HG03135 (cell line): ENCODE measurements at regions not wholly inside any gene's neighbourhood (a gene's known extent, or its start where the extent isn't known, plus 50 kb on each side); places are given as distances from the start of the nearest gene placed in this dataset.
"Not testable (repeated sequence)": the region's sequence is repeated elsewhere in the genome, so short reads cannot be mapped to it uniquely, and the experiment has no call there.

ENCODE experiments used
- ATAC-seq: cut with Tn5 transposase; IDR thresholded peaks from one replicate; pipeline ENCODE4 v1.9.1; 2021; ENCODE audit warnings: mild to moderate bottlenecking, moderate library complexity; ENCODE audit not compliant: unreplicated experiment

GRCh38 chr15:100733101-100733842, 130.9 kb downstream of the ASB7 start:
- ATAC-seq, result no peak

- ATAC-seq, result not testable (repeated sequence)
Measured at GRCh38 chr15:100733843-100734185, 131.4 kb downstream of the ASB7 start.

DNA sequence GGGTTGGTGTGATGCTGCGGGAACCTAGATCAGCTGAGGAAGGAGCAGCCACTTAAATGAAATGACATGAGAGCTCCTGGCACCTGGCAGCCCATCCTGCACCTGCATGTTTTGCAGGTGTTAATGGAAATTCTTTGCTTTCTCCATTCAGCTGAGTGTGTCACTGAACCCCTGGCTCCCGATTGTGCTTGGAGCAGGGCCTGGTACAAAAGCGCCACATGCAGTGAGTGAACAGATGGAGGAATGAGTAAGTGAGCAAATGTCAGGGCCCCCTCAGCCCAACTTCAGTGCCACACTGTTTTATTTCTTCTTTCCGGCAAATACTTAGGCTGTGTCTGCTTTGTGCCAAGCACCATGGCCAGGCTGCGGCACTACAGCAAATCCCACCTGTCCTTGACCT, 132.2 kb downstream of the ASB7 start:
- no peak for ATAC-seq

DNA sequence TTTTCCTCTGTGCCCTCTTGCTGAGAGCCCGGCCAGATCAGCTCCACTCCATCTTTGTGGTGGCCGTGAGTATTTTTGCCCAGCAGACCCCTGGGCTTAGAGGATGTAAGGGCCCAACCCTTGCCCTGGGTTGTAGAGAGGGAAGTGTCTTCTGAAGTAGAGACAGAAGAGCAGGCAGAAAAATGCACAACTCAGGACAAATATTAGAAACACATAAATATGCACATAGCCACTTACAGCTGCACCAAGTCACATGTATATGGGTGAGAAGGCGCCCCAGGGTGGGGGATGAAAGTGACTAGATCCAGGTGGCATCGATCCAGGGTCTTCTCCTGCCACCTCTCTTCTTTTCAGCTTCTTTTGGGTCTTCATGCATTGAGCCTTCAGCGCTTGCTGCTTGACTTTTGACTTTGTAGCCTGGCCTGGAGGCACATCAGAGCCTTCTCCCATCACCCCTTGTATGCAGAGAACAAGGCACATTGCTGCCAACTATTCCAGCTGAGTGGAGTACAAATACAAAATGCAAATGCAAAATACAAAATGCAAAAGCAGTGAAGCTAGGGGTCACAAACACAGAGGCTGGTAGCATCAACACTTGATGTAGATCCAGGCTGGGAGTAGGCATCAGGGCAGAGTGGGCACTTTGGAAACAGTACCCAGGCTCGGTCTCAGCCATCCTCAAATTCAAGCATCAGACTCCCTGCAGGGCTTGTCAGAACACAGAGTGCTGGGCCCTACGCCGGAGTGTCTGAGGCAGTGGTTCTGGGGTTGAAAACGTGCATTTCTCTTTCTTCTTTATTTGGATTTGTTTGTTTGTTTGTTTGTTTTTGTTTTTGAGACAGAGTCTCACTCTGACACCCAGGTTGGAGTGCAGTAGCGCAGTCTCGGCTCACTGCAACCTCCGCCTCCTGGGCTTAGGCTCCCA, 133.0 kb downstream of the ASB7 start:
- no peak for ATAC-seq

DNA sequence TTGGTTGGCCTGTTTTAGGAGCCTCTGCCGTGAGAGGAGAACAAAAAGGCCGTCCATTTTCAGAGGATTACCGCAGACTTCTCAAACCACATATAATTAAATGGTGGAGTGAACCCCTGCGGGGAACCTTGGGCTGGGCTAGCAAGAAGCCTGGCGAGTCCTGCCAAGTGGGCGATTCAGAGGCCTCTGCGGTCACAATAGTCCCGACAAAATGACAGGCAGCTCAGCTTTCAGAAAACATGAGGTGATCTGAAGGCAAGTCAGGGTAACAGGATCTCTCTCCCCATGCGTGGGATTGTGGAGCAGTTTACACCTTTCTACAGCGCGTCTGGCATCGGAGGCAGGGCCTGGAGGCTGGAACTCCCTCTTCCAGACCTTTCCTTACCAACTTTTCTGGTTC, 134.8 kb downstream of the ASB7 start:
- no peak for ATAC-seq

DNA sequence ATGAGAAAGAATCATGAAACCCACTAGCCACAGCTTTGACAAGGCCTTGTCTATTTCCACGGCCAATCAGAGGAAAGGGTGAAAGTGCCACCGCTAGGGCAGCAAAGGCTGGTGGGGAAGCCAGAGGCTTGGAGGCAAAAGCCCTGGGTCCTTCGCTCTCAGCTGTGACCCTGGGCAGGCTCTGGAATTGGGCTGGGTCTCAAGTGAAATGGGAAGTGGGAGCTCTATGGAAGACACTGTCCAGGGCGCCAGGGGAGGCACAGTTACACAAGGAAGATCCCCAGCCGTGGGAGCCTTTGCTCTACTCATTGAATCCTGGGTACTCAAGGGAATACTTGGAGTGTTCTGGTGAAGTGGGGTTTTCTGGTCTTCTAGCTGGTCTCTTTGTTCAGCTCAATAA, 136.2 kb downstream of the ASB7 start:
- no peak for ATAC-seq

GRCh38 chr15:100740138-100740537, 137.7 kb downstream of the ASB7 start:
- no peak for ATAC-seq

GRCh38 chr15:100751585-100751984, 128.0 kb upstream of the ALDH1A3 start:
- ATAC-seq, result no peak

GRCh38 chr15:100753503-100753902, 126.1 kb upstream of the ALDH1A3 start:
- ATAC-seq, result no peak

- ATAC-seq, result no peak
Measured at GRCh38 chr15:100757661-100758060, 122.0 kb upstream of the ALDH1A3 start.

GRCh38 chr15:100758555-100758954, 121.1 kb upstream of the ALDH1A3 start:
- ATAC-seq, result no peak

DNA sequence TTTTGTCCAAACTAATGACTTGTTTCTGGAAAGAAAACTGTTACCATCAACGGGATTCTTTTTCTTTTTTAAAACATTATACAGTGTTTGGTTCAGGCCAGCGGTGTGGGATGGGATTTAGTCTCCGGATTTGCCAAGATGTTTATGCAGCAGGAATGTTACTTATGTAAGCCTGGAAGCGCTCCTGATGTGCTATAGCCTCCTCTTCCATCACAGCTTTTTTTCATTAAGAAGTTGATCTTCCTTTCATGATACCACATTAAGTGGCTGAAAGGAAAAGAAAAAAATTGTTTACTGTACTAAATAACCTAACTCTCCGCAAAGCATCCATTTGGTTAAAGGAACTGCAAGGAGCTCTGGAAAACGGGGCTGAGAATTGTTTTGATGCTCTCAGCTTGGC, 120.5 kb upstream of the ALDH1A3 start:
- ATAC-seq, result no peak

DNA sequence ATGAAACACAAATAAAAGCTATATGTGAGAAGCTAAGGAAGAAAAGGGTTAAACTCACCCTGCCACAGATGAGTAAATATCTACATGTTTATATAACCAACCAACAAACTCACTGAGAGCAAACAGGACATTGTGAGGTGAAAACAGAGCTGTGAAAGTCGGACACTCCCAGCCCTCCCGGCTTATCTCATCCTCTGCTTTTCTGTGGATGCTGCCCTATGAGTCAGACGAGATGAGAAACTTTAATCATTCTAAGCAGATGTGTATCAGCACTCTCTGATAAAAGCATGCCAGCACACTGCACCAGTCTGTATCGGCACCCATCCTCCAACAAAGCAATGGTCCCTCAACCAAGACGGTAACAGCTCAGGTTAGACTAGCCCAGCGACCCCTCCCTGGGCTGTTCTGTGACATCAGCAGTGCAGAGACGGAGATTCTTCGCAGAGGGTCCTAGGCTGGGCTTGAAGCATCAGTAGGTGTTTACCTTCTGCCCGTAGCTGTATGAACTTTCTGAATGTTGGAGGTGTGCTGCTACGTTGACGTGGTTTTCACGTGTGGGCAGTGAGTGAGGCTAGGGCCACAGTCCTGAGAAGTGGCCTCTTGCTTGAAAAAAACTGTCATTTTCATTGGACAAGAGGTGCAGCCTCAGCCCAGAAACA, 119.8 kb upstream of the ALDH1A3 start:
- ATAC-seq, result no peak

DNA sequence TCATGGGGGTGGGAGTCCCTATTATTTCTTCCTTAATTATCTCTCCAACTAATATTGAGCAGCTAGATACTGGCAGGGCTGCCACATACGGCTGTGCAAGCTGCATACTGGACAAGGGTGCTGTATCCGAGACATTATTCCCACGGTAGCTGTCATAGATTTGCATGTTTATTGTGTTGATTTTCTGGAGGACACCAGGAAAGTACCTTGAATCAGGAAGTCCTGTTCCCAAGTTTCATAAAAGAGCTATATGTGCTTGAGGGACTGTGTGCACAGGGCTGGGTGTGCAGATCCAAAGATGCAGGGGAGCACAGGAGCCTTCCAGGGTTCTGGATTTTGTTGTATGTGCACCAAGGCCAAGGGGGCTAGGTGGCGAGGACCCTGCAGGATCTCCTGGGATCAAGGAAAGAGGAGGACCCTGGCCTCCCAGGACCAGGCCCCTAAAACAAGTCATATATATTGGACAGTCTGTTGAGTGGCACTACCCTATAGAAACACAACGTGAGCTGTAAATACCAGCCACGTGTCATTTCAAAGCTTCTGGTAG, 119.2 kb upstream of the ALDH1A3 start:
- no peak for ATAC-seq

DNA sequence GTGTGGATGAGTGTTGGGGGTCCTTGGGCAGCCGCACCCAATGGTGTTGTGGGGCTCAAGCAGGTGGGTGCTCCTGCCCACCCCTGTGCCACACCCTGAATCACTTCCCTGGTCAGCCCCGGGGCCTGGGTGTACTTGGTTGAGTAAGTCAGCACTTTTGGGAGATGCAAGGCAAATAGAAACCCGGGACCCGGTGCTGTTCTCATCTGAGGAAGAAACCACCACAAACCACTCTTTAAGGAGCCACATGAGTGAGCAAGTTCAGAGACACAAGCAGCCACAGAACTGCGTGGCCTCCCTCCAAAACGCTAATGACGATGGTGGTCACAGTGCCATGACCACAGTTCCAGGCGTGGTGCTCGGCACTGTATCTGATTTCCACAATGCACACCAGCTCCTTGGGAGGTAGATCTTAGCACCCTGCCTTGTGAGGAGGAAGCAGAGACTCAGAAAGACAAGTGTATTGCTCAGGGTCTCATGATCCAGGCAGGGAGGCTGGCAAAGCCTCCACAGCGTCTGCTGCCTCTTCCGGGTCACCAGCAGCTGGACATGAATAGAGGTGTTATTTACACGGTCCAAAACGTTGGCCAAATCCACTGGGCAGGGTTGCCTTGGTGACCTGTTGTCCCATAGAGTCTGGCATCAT, 118.2 kb upstream of the ALDH1A3 start:
- no peak for ATAC-seq

DNA sequence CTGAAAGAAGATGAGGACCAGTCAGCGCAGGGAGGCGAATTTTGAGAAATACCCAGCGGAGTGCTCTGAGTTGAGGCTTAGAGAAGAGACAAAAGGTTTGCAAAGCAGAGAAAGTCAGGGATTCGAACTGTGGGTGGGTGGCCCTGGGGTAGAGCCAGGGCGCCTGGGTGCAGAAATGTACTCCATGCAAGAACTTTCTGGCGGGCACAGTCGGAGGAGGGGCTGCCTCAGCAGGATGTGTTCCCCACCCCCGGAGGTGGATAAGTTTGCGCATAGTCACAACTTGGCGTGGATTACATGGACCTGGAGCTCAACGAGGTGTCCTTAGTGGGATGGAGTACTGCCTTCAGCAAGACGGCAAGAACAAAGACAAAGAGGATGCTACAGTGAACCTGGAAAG, 117.3 kb upstream of the ALDH1A3 start:
- no peak for ATAC-seq

DNA sequence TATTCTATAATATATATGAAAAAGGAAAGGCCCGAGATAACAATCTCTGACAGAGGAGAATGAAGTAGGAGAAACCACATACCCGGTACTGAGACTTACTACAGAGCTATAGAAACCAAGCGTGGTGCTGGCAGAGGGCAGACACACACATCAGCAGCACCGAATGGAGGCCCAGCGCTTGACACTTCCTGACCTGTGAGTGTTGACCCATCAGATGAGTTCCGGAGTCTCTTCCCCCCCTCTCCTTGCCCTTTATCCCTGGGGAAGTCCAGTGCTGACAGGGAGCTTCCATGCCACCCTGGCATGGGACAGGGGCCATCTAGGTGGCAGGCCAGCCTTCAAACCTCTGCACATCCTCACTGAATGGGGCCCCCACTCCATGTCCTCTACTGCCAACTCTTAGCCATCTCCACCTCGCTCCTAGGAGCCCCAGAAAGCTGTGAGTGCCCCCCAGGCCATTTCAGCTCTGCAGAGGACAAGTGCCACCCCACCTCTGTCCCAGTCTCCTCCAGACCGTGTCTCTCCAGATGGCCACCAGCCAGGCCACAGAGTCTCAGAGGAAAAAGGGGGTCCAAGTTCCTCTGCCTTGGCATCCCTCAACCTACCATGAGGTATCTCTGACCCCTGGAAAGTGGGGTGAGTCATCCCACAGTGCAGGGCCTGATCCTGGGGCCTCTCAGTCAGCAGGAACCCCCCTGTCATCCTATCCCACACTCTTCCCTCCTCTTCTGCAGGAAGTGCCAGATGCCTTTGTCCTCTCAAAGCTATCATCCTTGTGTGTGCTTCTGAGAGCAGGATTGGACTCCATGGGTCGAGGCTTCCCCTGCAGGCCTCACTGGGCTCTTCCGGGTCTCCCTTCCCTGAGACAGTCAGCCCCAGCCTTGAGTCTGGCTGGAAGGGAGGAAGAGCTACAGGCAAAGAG, 116.5 kb upstream of the ALDH1A3 start:
- ATAC-seq, result no peak

DNA sequence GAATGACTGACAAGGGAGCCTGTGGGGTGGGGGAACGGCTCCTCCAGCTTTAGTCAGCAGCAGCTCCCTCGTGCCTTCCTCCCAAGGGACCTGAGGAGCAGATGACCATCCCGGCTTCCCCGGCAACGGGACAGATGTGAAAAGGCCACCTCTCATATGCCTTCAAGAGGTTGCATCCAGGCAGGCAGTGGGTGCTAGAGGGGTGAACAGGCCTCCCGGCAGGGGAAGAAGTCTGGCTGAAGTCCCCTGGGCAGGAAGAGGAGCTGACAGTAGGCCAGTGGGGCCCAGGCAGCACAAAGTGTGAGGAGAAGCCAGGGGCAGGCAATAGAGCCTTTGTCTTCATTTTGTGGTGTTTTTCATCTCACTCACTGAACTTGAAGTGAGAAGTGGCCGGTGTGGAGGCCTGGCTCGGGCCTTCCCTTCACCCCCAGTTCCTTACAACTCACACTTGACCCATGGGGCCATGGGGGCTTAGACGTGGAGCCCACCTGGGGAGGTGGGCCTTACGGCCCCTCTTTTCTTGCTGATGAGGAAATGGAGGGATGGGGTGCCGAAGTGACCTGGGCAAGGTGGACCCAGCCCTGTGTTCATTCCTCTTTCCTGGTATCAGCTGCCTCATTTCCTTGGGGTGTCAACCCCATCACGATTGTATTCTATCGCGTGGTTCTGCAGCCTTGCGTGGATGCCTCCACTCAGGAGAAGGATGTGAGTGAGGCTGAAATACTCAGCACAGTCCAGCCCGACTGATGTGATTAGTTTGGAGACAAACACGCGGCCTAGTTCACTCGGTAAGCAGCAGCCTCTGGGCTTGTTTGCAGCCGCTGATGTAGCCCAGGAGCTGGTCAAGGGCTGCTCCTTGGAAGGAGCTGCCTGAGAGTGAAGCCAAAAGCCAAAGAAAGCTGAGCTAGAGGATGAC, 115.5 kb upstream of the ALDH1A3 start:
- no peak for ATAC-seq
